ENCODE measurements at regions not wholly inside any gene's neighbourhood (a gene's known extent, or its start where the extent isn't known, plus 50 kb on each side); places are given as distances from the start of the nearest gene placed in this dataset.
"Not testable (repeated sequence)": the region's sequence is repeated elsewhere in the genome, so short reads cannot be mapped to it uniquely, and the experiment has no call there.

- in situ Hi-C loops (cut with HindIII; ENCODE audit: low pct_unique_long_range_greater_than_20kb, low sequenced_read_pairs): no loop called here
- no peaks in the 10 kb centered on the region for H3K27me3 ChIP-seq (ENCODE audit: control insufficient read depth, insufficient read depth, low read length)
- DNase-seq (ENCODE audit: low read depth, low spot score) (no peak), ATAC-seq (no peak)
- no peak overlapping the region for H3K27ac ChIP-seq (ENCODE audit: low read length)
- H3K36me3 ChIP-seq (ENCODE audit: control insufficient read depth, insufficient read depth, low read length): no peaks in the 10 kb centered on the region
- H3K9me3 ChIP-seq (ENCODE audit: control insufficient read depth, insufficient read depth, low read depth, low read length): no peaks in the 10 kb centered on the region
- ChIA-PET POLR2A (no interaction called here), CTCF (no interaction called here)
- no peak overlapping the region for H3K4me3 ChIP-seq (ENCODE audit: low read depth in 2 of 2, low read length in 2 of 2)
- TF ChIP-seq TCF7L2 (IDR thresholded peaks at IDR 0.05; ENCODE audit: low read depth, low read length): no peak
- no peak for TF ChIP-seq REST (IDR thresholded peaks at IDR 0.05; ENCODE audit: insufficient read depth in 1 of 2, low read depth in 2 of 2, low read length in 1 of 2)
- TF ChIP-seq, protein P1, sequence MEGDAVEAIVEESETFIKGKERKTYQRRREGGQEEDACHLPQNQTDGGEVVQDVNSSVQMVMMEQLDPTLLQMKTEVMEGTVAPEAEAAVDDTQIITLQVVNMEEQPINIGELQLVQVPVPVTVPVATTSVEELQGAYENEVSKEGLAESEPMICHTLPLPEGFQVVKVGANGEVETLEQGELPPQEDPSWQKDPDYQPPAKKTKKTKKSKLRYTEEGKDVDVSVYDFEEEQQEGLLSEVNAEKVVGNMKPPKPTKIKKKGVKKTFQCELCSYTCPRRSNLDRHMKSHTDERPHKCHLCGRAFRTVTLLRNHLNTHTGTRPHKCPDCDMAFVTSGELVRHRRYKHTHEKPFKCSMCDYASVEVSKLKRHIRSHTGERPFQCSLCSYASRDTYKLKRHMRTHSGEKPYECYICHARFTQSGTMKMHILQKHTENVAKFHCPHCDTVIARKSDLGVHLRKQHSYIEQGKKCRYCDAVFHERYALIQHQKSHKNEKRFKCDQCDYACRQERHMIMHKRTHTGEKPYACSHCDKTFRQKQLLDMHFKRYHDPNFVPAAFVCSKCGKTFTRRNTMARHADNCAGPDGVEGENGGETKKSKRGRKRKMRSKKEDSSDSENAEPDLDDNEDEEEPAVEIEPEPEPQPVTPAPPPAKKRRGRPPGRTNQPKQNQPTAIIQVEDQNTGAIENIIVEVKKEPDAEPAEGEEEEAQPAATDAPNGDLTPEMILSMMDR (IDR thresholded peaks at IDR 0.05): no peak
- H3K4me1 ChIP-seq (ENCODE audit: control insufficient read depth, insufficient read depth, low read length): no peaks in the 10 kb centered on the region
- no TSS peak for BruUV-seq (replicated peaks)
- intact Hi-C loops (cut with micrococcal nuclease; ENCODE audit: unreplicated experiment): no loop called here
Measured at GRCh38 chr6:60867548-60867947, 1418.5 kb downstream of the KHDRBS2 start.

DNA sequence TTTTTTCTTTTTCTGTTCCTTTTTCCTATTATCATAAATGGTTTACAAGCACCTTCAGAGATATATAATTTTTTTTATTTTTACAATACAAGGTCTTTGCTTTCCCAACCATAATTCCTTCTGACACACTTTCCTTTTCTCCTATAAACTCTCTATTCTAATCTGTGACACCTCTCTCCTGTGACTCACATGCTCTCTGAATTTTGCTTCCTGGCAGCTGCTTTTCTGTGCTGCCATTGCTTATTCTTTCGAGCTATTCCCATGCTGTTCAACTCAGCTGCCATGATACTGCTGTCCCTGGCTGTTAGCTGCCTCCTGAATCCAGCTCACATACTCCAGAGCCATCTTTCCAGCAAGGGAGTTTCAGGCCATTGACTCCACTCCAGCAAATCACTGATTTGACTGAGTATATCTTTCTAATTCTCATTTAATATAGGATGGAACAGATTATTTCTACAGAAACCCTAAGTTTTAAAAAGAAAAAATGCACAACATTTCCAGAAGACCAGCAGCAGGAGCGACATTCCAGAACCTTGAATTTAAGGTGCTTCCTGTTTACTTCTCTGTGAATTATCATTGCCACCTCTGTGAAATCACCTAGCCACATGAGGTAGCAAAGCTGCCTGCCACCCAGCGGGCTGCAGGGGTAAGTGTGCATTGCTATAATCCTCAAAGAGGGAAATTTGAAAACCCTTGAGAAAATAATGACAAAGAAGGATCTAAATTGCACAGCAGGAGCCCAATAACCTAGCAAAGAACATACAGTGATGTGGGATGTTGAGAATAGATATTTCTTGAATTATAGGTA, 1442.6 kb downstream of the KHDRBS2 start:
- CTCF ChIA-PET; in situ Hi-C loops (cut with HindIII; ENCODE audit: low pct_unique_long_range_greater_than_20kb, low sequenced_read_pairs); DNase-seq (ENCODE audit: low read depth, low spot score): not testable (repeated sequence)

DNA sequence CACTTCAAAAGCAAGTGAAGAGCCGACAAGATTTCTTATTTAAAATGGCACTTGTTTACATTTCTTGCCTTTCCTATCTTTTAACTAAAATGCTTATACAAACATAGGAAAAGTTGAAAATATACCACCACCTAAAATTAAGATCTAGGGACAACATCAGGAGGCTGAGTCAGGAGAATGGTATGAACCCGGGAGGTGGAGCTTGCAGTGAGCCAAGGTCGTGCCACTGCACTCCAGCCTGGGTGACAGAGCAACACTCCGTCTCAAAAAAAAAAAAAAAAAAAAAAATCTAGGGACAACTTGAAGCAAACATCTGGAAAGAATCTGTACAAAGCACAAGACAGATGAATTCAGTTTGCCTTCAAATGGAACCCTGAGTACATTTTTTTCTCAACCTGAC, 1455.3 kb downstream of the KHDRBS2 start:
- BruUV-seq (replicated peaks); H3K4me1 ChIP-seq (ENCODE audit: control insufficient read depth, insufficient read depth, low read length); H3K27me3 ChIP-seq (ENCODE audit: control insufficient read depth, insufficient read depth, low read length); CTCF ChIA-PET; in situ Hi-C loops (cut with HindIII; ENCODE audit: low pct_unique_long_range_greater_than_20kb, low sequenced_read_pairs); H3K36me3 ChIP-seq (ENCODE audit: control insufficient read depth, insufficient read depth, low read length); H3K9me3 ChIP-seq (ENCODE audit: control insufficient read depth, insufficient read depth, low read depth, low read length); ATAC-seq; intact Hi-C loops (cut with micrococcal nuclease; ENCODE audit: unreplicated experiment); H3K4me3 ChIP-seq (ENCODE audit: low read depth in 2 of 2, low read length in 2 of 2); POLR2A ChIA-PET; DNase-seq (ENCODE audit: low read depth, low spot score); H3K27ac ChIP-seq (ENCODE audit: low read length): not testable (repeated sequence)

More for the DNA sequence above, 1442.6 kb downstream of the KHDRBS2 start:
- H3K36me3 ChIP-seq (ENCODE audit: control insufficient read depth, insufficient read depth, low read length); ATAC-seq; BruUV-seq (replicated peaks); intact Hi-C loops (cut with micrococcal nuclease; ENCODE audit: unreplicated experiment); H3K9me3 ChIP-seq (ENCODE audit: control insufficient read depth, insufficient read depth, low read depth, low read length); POLR2A ChIA-PET; H3K27me3 ChIP-seq (ENCODE audit: control insufficient read depth, insufficient read depth, low read length); H3K27ac ChIP-seq (ENCODE audit: low read length); H3K4me1 ChIP-seq (ENCODE audit: control insufficient read depth, insufficient read depth, low read length); H3K4me3 ChIP-seq (ENCODE audit: low read depth in 2 of 2, low read length in 2 of 2): not testable (repeated sequence)

- H3K36me3 ChIP-seq (ENCODE audit: control insufficient read depth, insufficient read depth, low read length); H3K4me3 ChIP-seq (ENCODE audit: low read depth in 2 of 2, low read length in 2 of 2); POLR2A ChIA-PET; CTCF ChIA-PET; ATAC-seq; DNase-seq (ENCODE audit: low read depth, low spot score); H3K27me3 ChIP-seq (ENCODE audit: control insufficient read depth, insufficient read depth, low read length); BruUV-seq (replicated peaks); in situ Hi-C loops (cut with HindIII; ENCODE audit: low pct_unique_long_range_greater_than_20kb, low sequenced_read_pairs); H3K27ac ChIP-seq (ENCODE audit: low read length); H3K4me1 ChIP-seq (ENCODE audit: control insufficient read depth, insufficient read depth, low read length); H3K9me3 ChIP-seq (ENCODE audit: control insufficient read depth, insufficient read depth, low read depth, low read length); intact Hi-C loops (cut with micrococcal nuclease; ENCODE audit: unreplicated experiment): not testable (repeated sequence)
Measured at GRCh38 chr6:60822597-60822996, 1463.4 kb downstream of the KHDRBS2 start.

DNA sequence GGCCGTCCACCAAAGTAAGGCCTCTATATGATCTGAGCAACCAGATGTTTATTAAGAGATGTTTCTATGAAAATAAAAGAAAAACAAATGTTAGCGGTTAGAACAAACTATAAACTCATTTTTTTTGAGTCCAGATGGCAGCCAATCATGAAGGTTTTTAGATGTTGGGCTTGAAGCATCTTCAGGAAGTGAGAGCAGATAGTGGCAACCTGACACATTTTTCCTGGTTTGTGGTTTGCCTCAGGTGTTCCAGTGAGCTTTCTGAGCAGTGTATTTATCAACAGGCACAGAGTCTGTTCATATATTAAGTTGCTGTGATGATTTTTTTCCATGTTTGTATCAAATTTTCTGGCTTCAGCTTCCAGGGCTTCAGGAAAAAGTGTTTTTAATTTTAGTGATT, 1468.0 kb downstream of the KHDRBS2 start:
- H3K9me3 ChIP-seq (ENCODE audit: control insufficient read depth, insufficient read depth, low read depth, low read length); H3K36me3 ChIP-seq (ENCODE audit: control insufficient read depth, insufficient read depth, low read length); H3K4me3 ChIP-seq (ENCODE audit: low read depth in 2 of 2, low read length in 2 of 2); POLR2A ChIA-PET; BruUV-seq (replicated peaks); H3K27me3 ChIP-seq (ENCODE audit: control insufficient read depth, insufficient read depth, low read length); intact Hi-C loops (cut with micrococcal nuclease; ENCODE audit: unreplicated experiment); DNase-seq (ENCODE audit: low read depth, low spot score); H3K4me1 ChIP-seq (ENCODE audit: control insufficient read depth, insufficient read depth, low read length); in situ Hi-C loops (cut with HindIII; ENCODE audit: low pct_unique_long_range_greater_than_20kb, low sequenced_read_pairs); CTCF ChIA-PET; ATAC-seq; H3K27ac ChIP-seq (ENCODE audit: low read length): not testable (repeated sequence)

DNA sequence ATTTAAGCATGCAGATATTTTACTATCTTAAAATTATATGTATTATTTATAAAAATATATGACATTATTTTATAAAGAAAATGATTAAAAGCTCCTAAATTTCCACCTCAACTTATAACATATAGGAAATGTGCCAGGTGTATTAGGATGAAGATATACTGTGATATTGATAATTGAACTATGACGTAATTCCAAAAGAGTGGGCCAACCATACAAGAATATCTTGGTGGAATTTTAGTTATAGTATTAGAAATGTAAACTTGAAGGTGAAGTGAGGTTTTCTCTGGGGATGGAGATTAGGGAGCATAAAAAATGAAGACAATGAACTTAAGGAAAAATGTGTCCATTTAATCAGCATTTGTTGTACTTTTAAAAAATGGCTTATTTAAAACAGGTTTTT, 1471.2 kb downstream of the KHDRBS2 start:
- in situ Hi-C loops (cut with HindIII; ENCODE audit: low pct_unique_long_range_greater_than_20kb, low sequenced_read_pairs); POLR2A ChIA-PET; CTCF ChIA-PET: not testable (repeated sequence)

More for the DNA sequence above, 1471.2 kb downstream of the KHDRBS2 start:
- ATAC-seq; intact Hi-C loops (cut with micrococcal nuclease; ENCODE audit: unreplicated experiment); BruUV-seq (replicated peaks); H3K27ac ChIP-seq (ENCODE audit: low read length); H3K9me3 ChIP-seq (ENCODE audit: control insufficient read depth, insufficient read depth, low read depth, low read length); H3K36me3 ChIP-seq (ENCODE audit: control insufficient read depth, insufficient read depth, low read length); H3K4me3 ChIP-seq (ENCODE audit: low read depth in 2 of 2, low read length in 2 of 2); H3K4me1 ChIP-seq (ENCODE audit: control insufficient read depth, insufficient read depth, low read length); DNase-seq (ENCODE audit: low read depth, low spot score); H3K27me3 ChIP-seq (ENCODE audit: control insufficient read depth, insufficient read depth, low read length): not testable (repeated sequence)
